ENCODE measurements at regions not wholly inside any gene's neighbourhood (a gene's known extent, or its start where the extent isn't known, plus 50 kb on each side); places are given as distances from the start of the nearest gene placed in this dataset.

GRCh38 chrX:8971116-8971515 lies 62.8 kb downstream of the FAM9B start:
- peak; percentile 27 for DNase-seq (ENCODE audit: low spot score)
- peak; percentile 65 for FAIRE-seq

- DNase-seq (ENCODE audit: low spot score) = no peak
- FAIRE-seq = no peak
These were observed 64.5 kb downstream of the FAM9B start for GRCh38 chrX:8969378-8969777.

GRCh38 chrX:8967461-8967860 lies 66.5 kb downstream of the FAM9B start:
- FAIRE-seq (no peak), DNase-seq (ENCODE audit: low spot score) (no peak)

- no peak for DNase-seq (ENCODE audit: low spot score)
- FAIRE-seq = no peak
These were observed 72.9 kb downstream of the FAM9B start for GRCh38 chrX:8960957-8961468.

GRCh38 chrX:8955511-8955910 lies 78.4 kb downstream of the FAM9B start:
- FAIRE-seq = no peak
- DNase-seq (ENCODE audit: low spot score) = no peak

- DNase-seq (ENCODE audit: low spot score) (no peak), FAIRE-seq (no peak)
These were observed 87.4 kb downstream of the FAM9B start for GRCh38 chrX:8946563-8946962.

- FAIRE-seq (no peak), DNase-seq (ENCODE audit: low spot score) (no peak)
These were observed 94.6 kb downstream of the FAM9B start for GRCh38 chrX:8939322-8939721.

- no peak for FAIRE-seq
These were observed 106.2 kb downstream of the FAM9B start for GRCh38 chrX:8927701-8928100.

GRCh38 chrX:8927066-8927635 lies 106.8 kb downstream of the FAM9B start:
- DNase-seq (ENCODE audit: low spot score) (no peak), FAIRE-seq (no peak)

More at GRCh38 chrX:8927701-8928100, 106.2 kb downstream of the FAM9B start:
- no peak for DNase-seq (ENCODE audit: low spot score)

GRCh38 chrX:8921615-8922014 lies 112.3 kb downstream of the FAM9B start:
- DNase-seq (ENCODE audit: low spot score) = no peak
- no peak for FAIRE-seq

GRCh38 chrX:8919801-8920200 lies 114.1 kb downstream of the FAM9B start:
- FAIRE-seq (no peak), DNase-seq (ENCODE audit: low spot score) (no peak)

- no peak for FAIRE-seq
These were observed 115.5 kb upstream of the FAM9A start for GRCh38 chrX:8916697-8917096.

GRCh38 chrX:8914681-8915080 lies 113.5 kb upstream of the FAM9A start:
- FAIRE-seq (no peak), DNase-seq (ENCODE audit: low spot score) (no peak)

More at GRCh38 chrX:8916697-8917096, 115.5 kb upstream of the FAM9A start:
- no peak for DNase-seq (ENCODE audit: low spot score)

GRCh38 chrX:8913655-8914409 lies 112.6 kb upstream of the FAM9A start:
- DNase-seq (ENCODE audit: low spot score) (no peak), FAIRE-seq (no peak)

GRCh38 chrX:8907688-8908087 lies 106.5 kb upstream of the FAM9A start:
- DNase-seq (ENCODE audit: low spot score) = no peak
- no peak for FAIRE-seq

GRCh38 chrX:8906299-8906938 lies 105.2 kb upstream of the FAM9A start:
- FAIRE-seq = no peak

GRCh38 chrX:8897259-8897658 lies 96.1 kb upstream of the FAM9A start:
- FAIRE-seq = no peak

More at GRCh38 chrX:8906299-8906938, 105.2 kb upstream of the FAM9A start:
- no peak for DNase-seq (ENCODE audit: low spot score)

GRCh38 chrX:8890794-8891193 lies 89.6 kb upstream of the FAM9A start:
- FAIRE-seq (no peak), DNase-seq (ENCODE audit: low spot score) (no peak)

More at GRCh38 chrX:8897259-8897658, 96.1 kb upstream of the FAM9A start:
- no peak for DNase-seq (ENCODE audit: low spot score)

GRCh38 chrX:8887004-8887403 lies 85.8 kb upstream of the FAM9A start:
- FAIRE-seq (no peak), DNase-seq (ENCODE audit: low spot score) (no peak)

GRCh38 chrX:8879750-8880149 lies 78.6 kb upstream of the FAM9A start:
- DNase-seq (ENCODE audit: low spot score) = no peak
- no peak for FAIRE-seq

GRCh38 chrX:8873956-8874355 lies 72.8 kb upstream of the FAM9A start:
- no peak for DNase-seq (ENCODE audit: low spot score)
- FAIRE-seq = no peak

- no peak for FAIRE-seq
- no peak for DNase-seq (ENCODE audit: low spot score)
These were observed 71.9 kb upstream of the FAM9A start for GRCh38 chrX:8873102-8873501.
